Stimulated activated CD8-positive, alpha-beta memory T cell treated with anti-CD3 and anti-CD28 coated beads, Interleukin-7, amount 100 ng/mL, for 1 hour (primary cell): ENCODE measurements at regions not wholly inside any gene's neighbourhood (a gene's known extent, or its start where the extent isn't known, plus 50 kb on each side); places are given as distances from the start of the nearest gene placed in this dataset.

Experiments
- DNase-seq, 2 donors: peaks; one replicate each; pipeline ENCODE4 v3.0.0-alpha.2; 2020; ENCODE audit warnings: low read depth in 2 of 2

DNA sequence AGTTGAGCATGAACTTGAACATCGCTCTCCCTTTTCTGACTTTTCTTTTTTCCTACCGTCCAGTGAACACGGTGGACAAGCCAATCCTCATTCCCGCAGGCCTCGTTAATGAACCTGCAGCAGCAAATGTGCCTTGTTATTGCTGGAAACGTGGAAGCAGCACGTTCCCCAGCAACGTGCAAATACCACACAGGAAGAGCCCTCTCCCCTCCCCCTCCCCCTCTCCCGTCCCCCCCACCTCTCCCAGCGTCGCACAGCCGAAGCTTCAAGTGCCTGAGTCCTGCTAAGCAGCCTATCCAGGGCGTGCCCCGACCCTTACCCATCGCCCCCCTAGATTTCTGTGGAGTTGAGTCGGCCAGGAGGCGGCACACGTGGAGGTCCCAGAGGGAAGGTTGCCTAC lies 219.9 kb downstream of the BCOR start:
- no peak for DNase-seq

DNA sequence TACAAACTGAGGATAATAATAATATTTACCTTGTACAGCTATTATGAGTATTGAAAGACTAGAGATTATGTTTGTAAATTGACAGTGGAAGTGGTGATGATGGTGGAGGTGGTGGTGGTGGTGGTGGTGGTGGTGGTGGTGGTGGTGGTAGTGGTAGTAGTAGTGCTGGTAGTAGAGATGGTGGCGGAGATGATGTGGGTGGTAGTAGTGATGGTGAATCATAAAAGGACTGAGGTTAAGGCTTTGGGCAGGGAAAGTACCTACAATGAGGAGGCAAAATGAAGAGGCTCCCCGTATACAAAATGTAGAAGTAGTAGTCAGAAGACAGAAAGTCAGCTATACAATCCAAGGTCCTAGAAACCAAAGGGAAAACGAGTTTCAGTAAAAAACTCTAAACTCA lies 214.1 kb downstream of the BCOR start:
- no peak for DNase-seq

DNA sequence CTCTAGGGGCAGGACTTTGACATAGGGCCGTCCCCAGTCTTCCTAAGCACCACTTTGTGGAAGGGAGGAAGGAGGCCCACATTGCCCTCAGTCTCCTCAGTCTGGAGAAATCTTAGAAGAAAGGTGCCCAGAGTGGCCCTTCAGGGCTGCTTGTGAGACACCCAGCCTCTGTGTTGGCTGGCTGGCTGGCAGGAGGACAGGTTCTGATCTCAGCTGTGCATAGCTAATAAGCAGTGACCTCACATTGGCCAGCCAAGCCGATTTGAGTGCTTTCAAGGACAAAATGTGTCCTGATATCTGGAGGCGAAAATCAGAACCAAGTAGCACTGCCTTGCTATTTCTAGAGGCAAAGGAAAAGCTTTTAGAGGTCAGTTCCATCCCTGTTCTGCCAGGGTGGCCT lies 211.5 kb downstream of the BCOR start:
- DNase-seq = no peak

DNA sequence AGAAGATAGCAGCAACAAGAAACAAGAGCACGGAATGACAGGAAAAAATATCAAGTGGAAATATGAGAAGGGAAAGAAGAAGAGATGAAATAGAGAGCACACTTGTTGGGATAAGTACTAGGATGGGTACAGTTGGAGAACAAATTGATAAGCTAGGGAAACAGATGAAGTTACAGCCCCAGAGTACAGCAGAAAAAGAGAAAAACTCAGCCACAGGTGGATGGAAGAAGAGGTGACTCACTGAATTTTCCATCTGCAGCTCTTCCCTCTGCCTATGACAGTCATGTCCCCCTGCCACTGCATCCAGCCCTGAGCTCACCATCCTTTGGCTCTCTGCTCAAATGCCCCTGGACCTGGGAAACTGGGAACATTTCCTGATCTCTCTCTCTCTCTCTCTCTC lies 209.0 kb downstream of the BCOR start:
- DNase-seq = no peak

DNA sequence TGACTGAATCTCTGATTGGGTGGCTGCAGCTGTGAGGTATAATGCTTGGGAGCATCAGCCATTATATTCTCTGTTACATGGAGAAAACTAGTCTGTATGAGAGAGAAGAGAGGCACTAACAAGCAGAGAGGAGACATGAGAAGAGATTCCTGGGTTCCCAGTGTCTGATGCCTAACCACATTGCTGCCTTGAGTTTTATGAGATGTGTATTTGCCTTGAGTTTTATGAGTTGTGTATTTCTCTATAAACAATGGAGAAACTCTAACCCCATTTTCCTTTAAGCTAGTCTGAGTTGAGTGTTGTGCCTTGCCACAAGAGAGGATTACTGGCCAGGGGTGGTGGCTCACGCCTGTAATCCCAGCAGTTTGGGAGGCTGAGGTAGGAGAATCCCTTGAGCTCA lies 208.1 kb downstream of the BCOR start:
- DNase-seq = no peak

DNA sequence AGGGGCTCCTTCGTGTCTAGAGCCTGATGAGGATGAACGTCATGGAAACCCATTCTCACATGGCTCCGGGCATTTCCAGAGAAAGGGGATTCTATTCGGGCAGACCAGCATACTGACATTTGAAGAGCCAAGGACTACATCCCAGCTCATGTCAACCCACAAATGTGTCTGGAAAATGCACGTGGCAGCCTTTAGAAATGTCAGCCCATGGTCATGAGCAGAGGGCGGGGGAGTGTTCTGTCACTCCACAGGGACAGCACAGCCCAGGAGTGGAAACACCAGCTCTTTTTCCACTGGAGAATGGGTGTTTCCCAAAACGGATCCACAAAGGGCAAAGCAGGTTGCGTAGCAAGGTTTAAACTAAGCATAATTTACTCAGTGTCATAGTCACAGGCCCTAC lies 207.0 kb downstream of the BCOR start:
- no peak for DNase-seq

DNA sequence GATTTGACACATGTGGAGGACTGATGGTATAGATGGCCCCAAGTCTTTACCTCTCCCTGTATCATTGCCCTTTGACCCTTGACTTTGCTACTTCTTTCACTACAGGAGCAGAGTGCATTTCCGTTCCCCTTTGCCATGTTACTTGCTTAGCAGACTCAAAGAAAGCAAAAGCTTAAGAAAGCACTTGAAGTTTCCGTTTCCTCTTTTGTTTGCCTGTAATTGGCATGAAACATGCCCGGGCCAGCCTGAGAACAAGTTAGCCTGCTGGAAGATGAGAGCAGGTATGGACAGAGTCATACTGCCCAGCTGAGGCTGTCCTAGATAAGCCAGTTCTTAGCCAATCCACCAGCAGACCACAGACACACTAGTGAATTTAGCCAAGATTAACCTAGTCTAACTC lies 206.0 kb downstream of the BCOR start:
- DNase-seq = no peak

DNA sequence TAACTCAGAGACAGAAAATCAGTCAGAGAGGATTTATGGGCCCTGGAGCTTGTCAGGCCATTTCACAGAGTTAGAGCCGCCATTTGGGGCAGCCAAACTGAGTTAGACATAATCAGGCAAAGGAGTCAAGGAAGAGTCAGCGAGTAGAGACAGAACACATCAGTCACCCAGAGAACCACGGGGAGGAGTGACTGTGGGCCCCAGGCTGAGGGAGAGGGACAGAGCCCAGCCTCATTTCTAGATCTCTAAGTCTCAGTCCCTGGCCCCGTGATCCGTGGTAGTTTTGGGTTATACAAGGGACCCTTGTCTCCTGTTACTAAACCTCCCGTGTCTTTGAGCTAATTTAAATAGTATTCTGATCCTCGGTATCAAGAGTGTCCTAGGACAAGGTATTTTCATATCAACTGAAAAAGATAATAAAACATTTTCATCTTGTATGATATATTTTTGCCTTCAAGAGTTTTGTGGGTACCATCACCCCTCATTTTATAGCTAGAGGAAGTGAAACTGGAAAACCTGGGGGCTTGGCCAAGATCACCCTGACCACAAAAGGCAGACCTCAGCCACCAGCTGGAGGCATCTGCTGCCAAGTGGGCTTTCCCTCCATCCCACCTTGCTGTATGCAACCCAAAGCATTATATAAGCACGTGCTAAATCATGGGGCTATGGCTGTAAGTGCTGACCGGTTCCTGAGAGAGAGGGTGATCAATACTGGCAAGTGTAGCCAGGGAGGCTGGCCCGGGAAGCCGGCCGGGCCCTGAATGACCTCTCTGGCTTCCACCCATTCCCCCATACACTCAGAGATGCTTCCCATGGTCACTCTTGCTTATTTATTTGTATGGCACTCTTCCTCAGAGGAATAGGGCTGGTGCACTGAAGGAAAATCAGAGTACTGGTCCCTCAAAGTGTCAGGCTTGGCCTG lies 204.1 kb downstream of the BCOR start:
- DNase-seq = no peak

DNA sequence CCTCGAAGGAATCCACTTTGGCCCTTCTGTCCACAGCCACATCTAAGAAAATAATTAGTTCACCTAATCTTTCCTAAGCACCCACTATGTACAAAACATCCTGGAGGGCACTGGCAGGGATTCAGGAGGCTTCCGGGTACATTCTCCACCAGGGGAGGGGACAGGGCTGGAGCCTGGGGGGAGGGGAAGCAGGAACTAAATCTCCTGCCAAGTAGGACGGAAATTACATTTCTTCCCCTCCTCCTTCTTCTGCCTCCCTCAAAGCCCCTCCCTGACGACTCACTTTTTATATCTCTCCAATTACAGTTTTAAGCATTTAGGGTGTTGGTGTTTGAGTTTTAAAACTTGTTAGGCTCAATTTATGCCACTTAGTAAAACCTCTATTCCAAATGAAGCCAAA lies 203.1 kb downstream of the BCOR start:
- DNase-seq = no peak

DNA sequence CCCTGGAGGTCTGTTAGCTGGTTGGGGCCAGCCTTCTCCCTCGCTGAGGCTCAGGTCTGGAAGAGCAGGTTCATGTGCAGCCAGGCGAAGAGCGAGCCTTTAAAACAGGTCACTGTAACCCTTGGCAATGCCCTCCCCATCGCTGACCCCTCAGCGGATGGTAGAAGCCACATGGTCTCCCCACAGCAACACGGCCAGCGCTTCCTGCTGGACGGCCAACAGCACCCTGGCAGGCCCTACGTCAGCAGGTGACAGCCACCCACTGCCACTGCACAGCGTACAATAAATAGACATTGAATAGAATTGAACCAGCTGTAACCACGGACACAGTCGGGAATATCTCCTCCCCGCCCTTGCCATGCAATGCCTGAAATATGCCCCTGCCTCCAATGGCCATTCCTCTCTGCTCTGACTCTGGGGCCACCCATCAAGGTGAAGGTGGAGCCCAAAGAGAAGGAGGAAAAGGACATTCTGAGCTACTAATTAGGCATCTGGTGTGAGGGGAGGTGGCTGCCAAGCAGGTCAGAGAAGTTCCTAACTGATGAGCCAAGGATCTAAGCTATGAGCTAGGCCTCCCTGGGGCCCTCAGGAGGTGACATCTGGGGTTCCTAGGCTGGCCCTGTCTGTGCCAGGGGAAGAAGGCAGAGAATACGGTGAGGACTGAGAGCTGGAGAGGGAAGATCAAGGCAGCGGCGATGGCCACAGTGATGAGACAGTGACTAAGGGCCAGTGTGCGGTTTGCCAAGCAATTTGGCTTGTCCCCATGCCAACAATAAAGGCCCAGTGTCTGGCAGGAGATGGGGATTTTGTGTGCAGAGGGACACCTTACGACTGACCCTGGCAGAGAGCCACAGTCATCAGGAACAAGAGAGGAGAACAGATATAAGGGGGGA lies 202.3 kb downstream of the BCOR start:
- DNase-seq = no peak

DNA sequence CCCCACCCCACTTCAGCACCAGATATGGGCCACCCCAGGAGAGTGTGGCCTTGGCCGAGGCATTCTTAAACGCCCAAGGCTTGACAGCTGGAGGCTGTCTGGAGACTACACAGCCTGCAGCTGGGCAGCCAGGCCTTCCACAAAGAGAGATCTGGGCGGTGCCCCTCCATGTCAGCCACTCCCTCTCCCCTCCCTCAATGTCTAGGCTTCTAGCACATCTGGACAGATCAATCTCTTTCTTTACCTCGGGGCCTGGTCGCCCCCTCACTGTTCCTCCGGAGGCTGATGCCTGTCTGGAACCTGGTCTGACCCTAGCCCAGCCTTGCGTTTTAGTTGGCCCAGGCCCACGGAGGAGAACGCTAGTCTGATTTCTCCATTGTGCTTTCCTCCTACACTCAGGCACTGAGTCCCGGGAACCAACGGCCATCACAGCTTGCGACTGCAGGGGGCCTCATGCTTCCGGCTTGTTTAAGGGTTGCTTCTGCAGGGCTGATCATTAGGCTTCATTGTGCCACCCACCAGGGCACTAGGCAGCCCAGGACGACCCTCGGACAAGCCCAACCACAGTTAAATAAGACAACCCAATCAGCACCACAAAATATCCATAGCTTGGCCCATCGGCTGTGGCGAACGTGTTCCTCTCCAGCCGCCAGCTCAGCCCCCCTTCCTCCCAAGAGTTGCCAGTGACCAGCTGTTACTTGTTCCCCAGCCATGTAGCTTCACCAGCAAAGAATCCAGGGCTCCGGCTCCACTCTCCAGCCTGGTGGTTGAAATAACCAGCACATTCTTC lies 200.6 kb downstream of the BCOR start:
- no peak for DNase-seq

DNA sequence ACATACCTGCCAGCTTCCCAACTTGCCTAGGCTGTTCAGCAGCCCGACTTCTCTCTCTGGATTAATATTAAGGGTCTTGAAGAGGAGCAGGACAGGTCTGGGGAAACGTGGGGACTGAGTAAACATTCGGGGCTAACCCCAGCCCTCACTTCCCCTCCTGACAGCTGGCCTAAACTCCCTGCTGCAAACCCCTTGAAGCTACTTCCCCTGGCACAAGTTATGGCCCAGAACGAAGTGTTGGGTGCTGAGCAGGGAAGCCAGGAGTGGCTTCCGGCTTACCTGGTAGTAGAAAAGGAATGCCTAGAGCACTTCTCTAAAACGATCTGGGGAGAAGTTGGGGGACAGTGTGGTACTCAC lies 200.0 kb downstream of the BCOR start:
- DNase-seq = no peak

DNA sequence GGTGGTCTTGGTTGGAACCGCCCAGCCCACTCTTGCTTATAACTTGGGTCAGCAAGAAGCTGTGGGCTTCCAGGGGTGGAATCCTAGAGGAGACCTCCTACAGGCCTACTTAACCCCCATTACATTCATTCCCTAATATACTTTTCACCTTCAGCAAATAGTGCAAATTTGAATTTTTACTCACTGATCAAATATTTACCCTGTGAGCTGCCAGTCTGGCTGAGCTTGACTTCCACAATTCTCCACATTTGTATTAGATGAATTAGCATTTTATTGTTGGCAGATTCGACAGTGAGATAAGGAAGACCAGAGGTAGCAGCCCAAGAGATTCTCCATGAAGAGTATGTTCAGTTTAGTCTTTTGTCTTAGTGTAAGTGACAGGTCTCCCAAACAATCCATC lies 199.6 kb downstream of the BCOR start:
- no peak for DNase-seq

DNA sequence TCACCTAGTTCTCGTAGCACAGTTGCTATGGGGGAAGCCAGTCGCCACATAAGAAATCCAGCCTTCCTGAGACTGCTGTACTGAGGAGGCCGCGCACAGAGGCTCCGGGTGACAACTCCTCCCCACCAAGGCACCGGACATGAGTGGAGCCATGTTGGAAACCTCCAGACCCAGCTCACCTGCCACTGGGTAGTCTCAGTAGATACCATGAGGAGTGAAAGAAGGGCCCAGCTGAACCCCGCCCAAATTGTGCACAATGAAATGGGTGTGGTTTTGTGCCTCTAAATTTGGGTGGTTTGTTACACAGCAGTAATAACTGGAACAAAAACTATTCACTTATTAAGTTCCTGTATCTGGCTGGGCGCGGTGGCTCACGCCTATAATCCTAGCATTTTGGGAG lies 198.7 kb downstream of the BCOR start:
- no peak for DNase-seq

DNA sequence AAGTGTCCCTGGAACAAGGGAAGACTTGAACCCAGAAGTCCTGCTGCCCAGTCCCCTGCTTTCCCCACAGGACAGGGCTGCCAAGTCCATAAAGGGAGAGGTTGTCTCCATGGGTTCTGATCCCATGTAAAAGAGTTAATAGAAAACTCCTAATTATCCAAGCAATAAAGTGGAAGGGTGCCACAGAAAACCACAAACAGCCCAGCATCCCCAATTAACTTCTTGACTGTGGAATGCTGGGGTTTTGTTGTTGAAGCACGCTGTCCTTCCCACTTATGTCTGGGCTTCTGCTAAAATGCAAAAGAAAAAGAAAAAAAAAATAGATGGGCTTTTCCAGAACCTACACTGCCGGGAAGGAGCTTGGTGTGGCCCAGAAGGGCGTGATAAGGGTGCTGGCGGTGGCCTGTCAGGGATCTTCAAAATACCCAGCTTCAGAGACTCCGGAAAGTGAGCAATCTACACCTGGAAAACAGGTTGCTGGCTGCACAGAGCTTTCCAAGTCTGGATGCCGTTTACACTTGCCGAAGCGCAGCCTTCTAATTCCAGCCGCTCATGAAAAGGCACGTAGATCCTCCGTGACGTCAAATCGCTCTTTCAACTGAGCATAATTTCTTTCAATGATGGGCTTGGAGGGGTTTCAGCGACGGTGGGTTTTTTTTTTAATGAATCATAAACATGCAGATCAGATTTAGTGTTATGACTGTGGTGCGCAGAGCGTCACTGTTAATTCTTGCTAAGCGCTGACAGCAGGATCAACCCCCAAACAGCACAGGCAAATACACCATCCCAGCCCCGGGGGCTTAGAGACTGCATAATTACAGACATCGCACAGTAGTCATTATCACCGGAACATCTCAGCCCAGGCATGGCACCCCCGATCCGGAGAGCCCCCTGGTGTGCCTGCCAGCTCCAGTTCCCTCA lies 197.6 kb downstream of the BCOR start:
- no peak for DNase-seq

DNA sequence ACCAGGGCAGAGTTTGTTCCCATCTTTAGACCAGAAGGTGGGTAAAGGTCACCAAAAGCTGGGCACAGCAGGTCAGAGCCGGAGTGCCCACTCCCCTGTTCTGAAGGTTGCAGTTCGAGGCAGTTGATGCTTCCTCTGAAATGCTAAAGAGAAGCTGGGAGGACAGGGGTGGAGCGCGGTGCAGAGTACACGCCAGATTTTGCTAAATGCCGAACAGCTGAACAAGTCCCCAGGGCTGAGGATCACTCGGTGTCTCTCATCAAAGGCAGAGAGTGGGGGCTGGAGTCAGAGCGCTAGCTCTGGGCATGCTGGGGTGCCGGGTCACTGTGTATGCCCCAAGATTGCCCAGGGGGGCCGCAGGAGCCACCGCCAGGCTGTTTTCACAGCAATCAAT lies 197.0 kb downstream of the BCOR start:
- DNase-seq = no peak

DNA sequence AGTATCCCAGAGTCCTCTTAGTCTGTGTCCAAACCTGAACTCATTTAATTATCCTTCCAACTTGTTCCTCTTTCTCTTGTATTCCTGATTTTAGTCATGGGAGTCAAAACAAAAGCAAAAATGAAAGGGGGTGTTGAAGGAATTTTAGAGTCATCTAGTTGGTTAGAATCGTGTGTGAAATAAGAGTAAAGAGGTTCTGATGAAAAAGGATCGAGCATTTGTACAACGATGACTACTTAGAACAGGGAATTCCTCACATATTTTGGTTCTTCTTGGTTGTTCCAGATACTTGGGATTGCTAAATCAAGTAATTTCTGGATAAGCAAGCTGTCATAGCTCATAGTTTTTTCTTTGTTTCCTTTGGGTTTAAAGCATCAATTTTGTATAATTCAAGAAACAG lies 194.4 kb downstream of the BCOR start:
- DNase-seq = no peak

DNA sequence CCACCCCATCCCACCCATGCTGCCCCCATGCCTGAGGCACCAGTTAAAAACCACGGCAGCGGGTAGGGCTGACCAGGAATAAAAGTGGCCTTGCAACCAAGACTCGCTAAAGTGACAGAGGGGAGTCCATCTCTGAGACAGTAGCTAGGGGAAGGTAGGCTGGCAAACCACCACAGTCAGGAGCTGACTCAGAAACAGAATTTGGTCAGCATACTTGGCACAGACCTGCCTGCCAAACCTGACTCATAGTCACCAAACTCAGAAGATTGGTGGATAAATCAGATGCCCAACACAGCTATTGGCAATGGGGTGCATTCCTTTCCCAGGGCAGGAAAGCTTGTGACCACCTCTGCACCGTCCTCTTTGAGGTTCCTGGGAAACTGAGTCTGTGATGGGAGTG lies 193.8 kb downstream of the BCOR start:
- no peak for DNase-seq

DNA sequence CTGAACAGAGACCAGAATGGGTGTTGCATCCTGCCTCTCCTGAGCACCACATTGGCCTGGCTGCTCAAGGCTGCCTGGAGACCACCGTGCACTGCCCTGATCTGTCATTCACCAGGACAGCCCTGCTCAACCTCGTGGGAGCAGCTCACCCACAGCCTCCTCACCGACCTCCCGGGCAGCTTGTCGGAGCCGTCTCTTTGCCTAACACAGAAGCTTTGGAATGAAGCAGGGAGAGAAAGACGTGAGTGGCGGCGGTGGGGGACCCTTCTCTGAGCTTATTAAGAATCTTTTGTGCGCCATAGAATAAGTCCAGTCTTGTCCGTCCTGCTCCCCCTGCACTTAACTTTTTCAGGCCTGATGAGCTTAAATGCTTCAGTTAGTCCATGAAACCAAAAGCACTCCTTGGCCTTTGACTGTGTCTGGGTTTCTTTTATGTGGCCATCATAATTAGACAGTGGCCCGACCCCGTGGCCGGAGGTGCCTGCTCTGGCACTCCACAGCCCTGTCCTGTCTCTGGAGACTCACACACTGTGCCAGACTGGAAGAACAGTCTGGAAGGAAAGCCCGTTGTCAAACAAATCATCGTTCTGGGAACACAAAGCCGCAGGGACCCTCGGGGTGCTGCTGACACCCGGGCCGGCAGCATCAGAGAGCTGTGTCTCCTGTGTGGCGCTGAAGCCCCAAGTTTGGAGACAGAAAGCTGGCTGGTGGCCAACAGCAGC lies 192.8 kb downstream of the BCOR start:
- DNase-seq = no peak

DNA sequence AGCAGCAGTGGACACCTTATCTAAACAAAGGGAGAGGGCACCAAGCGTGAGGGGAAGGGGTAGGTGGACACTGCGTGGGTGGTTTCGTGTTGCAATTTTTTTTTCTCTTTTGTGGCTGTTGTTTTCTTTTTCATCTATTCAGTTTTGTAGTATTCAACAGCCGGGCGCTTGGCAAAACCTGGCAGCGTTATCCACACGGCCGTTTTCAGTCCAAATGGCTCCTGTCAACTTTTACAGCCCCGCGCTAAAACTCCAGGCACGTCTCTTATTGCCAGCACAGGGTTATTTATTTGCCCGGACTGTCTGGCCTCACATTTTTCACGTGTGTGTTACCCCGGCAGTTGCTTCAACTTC lies 192.2 kb downstream of the BCOR start:
- DNase-seq = no peak

DNA sequence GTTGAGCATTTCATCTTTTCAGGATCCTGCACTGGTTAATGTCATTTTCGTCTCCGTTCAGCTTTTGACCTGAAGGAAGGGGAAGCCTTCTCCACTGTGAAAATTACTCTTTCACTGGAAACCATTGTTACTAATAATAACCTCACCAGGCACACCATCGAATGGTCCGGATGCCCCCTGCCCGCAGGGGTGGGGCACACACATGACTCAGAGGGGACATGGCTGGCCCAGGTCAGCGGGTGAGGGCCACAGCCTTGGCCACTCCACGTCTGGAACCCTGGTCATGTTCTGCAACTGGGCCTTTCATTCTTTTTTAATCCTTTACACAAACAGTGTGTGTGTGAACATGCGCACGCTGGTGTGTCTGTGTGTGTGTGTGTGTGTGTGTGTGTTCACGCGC lies 191.8 kb downstream of the BCOR start:
- no peak for DNase-seq
